ENCODE measurements at regions not wholly inside any gene's neighbourhood (a gene's known extent, or its start where the extent isn't known, plus 50 kb on each side); places are given as distances from the start of the nearest gene placed in this dataset.

- no peak for DNase-seq
Observed at GRCh38 chr10:15462253-15462897, 91.3 kb upstream of the FAM171A1 start.

- DNase-seq = peak; percentile 99
Observed at GRCh38 chr10:15461353-15462108, 90.4 kb upstream of the FAM171A1 start.

GRCh38 chr10:15460661-15461060 is 89.6 kb upstream of the FAM171A1 start:
- no peak for DNase-seq

- DNase-seq = no peak
Observed at GRCh38 chr10:15459218-15459617, 88.1 kb upstream of the FAM171A1 start.

- DNase-seq = no peak
Observed at GRCh38 chr10:15457382-15457781, 86.3 kb upstream of the FAM171A1 start.

GRCh38 chr10:15455456-15455855 is 84.4 kb upstream of the FAM171A1 start:
- DNase-seq = no peak

GRCh38 chr10:15453926-15454325 is 82.8 kb upstream of the FAM171A1 start:
- DNase-seq = no peak

- DNase-seq = no peak
Observed at GRCh38 chr10:15453457-15453856, 82.4 kb upstream of the FAM171A1 start.

- DNase-seq = no peak
Observed at GRCh38 chr10:15452545-15452944, 81.5 kb upstream of the FAM171A1 start.

GRCh38 chr10:15451137-15452094 is 80.3 kb upstream of the FAM171A1 start:
- no peak for DNase-seq

- DNase-seq = no peak
Observed at GRCh38 chr10:15448598-15448997, 77.5 kb upstream of the FAM171A1 start.

GRCh38 chr10:15445006-15445390 is 73.9 kb upstream of the FAM171A1 start:
- no peak for DNase-seq

GRCh38 chr10:15444105-15445005 is 73.3 kb upstream of the FAM171A1 start:
- DNase-seq = no peak

- DNase-seq = no peak
Observed at GRCh38 chr10:15442056-15442455, 71.0 kb upstream of the FAM171A1 start.

GRCh38 chr10:15440204-15440711 is 69.2 kb upstream of the FAM171A1 start:
- DNase-seq = no peak

- DNase-seq = peak; percentile 90
Observed at GRCh38 chr10:15439341-15439842, 68.3 kb upstream of the FAM171A1 start.

- no peak for DNase-seq
Observed at GRCh38 chr10:15436696-15437095, 65.6 kb upstream of the FAM171A1 start.

- DNase-seq = peak; percentile 83
Observed at GRCh38 chr10:15433850-15434537, 62.9 kb upstream of the FAM171A1 start.

- no peak for DNase-seq
Observed at GRCh38 chr10:15432266-15432665, 61.2 kb upstream of the FAM171A1 start.

- no peak for DNase-seq
Observed at GRCh38 chr10:15430969-15431771, 60.1 kb upstream of the FAM171A1 start.
